Upper lobe of right lung (tissue), 1 donor: ENCODE measurements at regions not wholly inside any gene's neighbourhood (a gene's known extent, or its start where the extent isn't known, plus 50 kb on each side); places are given as distances from the start of the nearest gene placed in this dataset.

Experiments used
- ATAC-seq: fragments of 200-7000 bp; cut with Tn5 transposase; one replicate; pipeline ENCODE4 v1.9.1; 2020; ENCODE audit warnings: mild to moderate bottlenecking, moderate library complexity
- DNase-seq: peaks from one replicate; pipeline ENCODE4 v3.0.0-alpha.2; 2020
- H3K27ac ChIP-seq: fragments of 200-600 bp; one replicate; pipeline ENCODE4 v1.8.0; 2022
- H3K27me3 ChIP-seq: fragments of 200-600 bp; one replicate; pipeline ENCODE4 v1.8.0; 2022; ENCODE audit warnings: mild to moderate bottlenecking
- H3K36me3 ChIP-seq: fragments of 200-600 bp; one replicate; pipeline ENCODE4 v1.8.0; 2022
- H3K4me1 ChIP-seq: fragments of 200-600 bp; one replicate; pipeline ENCODE4 v1.8.0; 2022
- H3K4me3 ChIP-seq: fragments of 200-600 bp; one replicate; pipeline ENCODE4 v1.8.0; 2022; ENCODE audit warnings: mild to moderate bottlenecking
- H3K9me3 ChIP-seq: fragments of 200-600 bp; one replicate; pipeline ENCODE4 v1.8.0; 2022
- CTCF ChIP-seq: fragments of 200-600 bp; IDR thresholded peaks from one replicate; pipeline ENCODE4 v1.8.0; 2022; ENCODE audit warnings: antibody characterized with exemption
- intact Hi-C: fragments of 100-400 bp; cut with DNase I; formaldehyde crosslinking; loops from one replicate; pipeline ENCODE4 v1.11.0; 2022
- donor health status: DM: no; HTN: yes; CAD: no; lungs with severe emphysema.

GRCh38 chr15:20358779-20359414, 182.7 kb downstream of the GOLGA6L6 start:
- no peaks in the 10 kb centered on the region for H3K36me3 ChIP-seq
- DNase-seq (no peak), ATAC-seq (peak; percentile 3)
- peaks cover 6% of the 10 kb centered on the region for H3K27me3 ChIP-seq
- no peak overlapping the region for H3K4me3 ChIP-seq
- H3K9me3 ChIP-seq, result no peaks in the 10 kb centered on the region
- TF ChIP-seq CTCF, result no peak
- H3K4me1 ChIP-seq, result no peaks in the 10 kb centered on the region
- intact Hi-C loops, result no loop called here
- no peak overlapping the region for H3K27ac ChIP-seq

GRCh38 chr15:20358066-20358778, 183.4 kb downstream of the GOLGA6L6 start:
- no peaks in the 10 kb centered on the region for H3K9me3 ChIP-seq
- no peaks in the 10 kb centered on the region for H3K36me3 ChIP-seq
- ATAC-seq, result peak; percentile 20
- peak; percentile 77 for DNase-seq
- no peak overlapping the region for H3K27ac ChIP-seq
- intact Hi-C loops, result no loop called here
- H3K4me1 ChIP-seq, result no peaks in the 10 kb centered on the region
- no peak for TF ChIP-seq CTCF
- peaks cover 6% of the 10 kb centered on the region for H3K27me3 ChIP-seq
- H3K4me3 ChIP-seq, result no peak overlapping the region

GRCh38 chr15:20357481-20358065, 184.0 kb downstream of the GOLGA6L6 start:
- DNase-seq, result peak; percentile 76
- Histone ChIP-seq H3K27me3 (peaks cover 9% of the 10 kb centered on the region), H3K27ac (no peak overlapping the region), H3K4me1 (no peaks in the 10 kb centered on the region), H3K9me3 (no peaks in the 10 kb centered on the region), H3K4me3 (no peak overlapping the region), H3K36me3 (no peaks in the 10 kb centered on the region)
- intact Hi-C loops, result no loop called here
- no peak for TF ChIP-seq CTCF
- ATAC-seq, result peak; percentile 8

- TF ChIP-seq CTCF, result no peak
- DNase-seq (peak; percentile 79), ATAC-seq (peak; percentile 22)
- Histone ChIP-seq H3K36me3 (no peaks in the 10 kb centered on the region), H3K4me1 (no peaks in the 10 kb centered on the region), H3K27me3 (peaks cover 15% of the 10 kb centered on the region), H3K4me3 (no peak overlapping the region), H3K27ac (no peak overlapping the region), H3K9me3 (no peaks in the 10 kb centered on the region)
- intact Hi-C loops, result no loop called here
Measured at GRCh38 chr15:20356911-20357480, 184.6 kb downstream of the GOLGA6L6 start.

- Histone ChIP-seq H3K9me3 (no peaks in the 10 kb centered on the region), H3K4me3 (no peak overlapping the region), H3K4me1 (no peaks in the 10 kb centered on the region), H3K27ac (no peak overlapping the region), H3K27me3 (peaks cover 15% of the 10 kb centered on the region), H3K36me3 (no peaks in the 10 kb centered on the region)
- peak; percentile 56 for ATAC-seq
- TF ChIP-seq CTCF, result peak; percentile 96
- intact Hi-C loops, result no loop called here
- DNase-seq, result no peak
Measured at GRCh38 chr15:20356444-20356910, 185.1 kb downstream of the GOLGA6L6 start.
